Gastroesophageal sphincter (tissue), 4 donors: ENCODE measurements at regions not wholly inside any gene's neighbourhood (a gene's known extent, or its start where the extent isn't known, plus 50 kb on each side); places are given as distances from the start of the nearest gene placed in this dataset.

Experiments
- ATAC-seq: fragments of 150-250 bp; one replicate; pipeline ENCODE4 v1.9.1; 2016; ENCODE audit warnings: mild to moderate bottlenecking, moderate library complexity
- H3K27ac ChIP-seq, 4 donors: fragments of 200-600 bp; sonication (generic) in 3 of 4; 1 replicate in 3 of 4; 2 replicates in 1 of 4; pipeline ENCODE4 v1.5.1; 2016 to 2019
- H3K27me3 ChIP-seq: fragments of 200-600 bp; sonication (generic); one replicate; pipeline ENCODE4 v1.5.1; 2019
- H3K36me3 ChIP-seq, 2 donors: fragments of 200-600 bp; sonication (generic); one replicate each; pipeline ENCODE4 v1.5.1; 2019; ENCODE audit warnings: control low read depth in 1 of 2
- H3K4me1 ChIP-seq, 3 donors: fragments of 200-600 bp; sonication (generic); 1 replicate in 2 of 3; 2 replicates in 1 of 3; pipeline ENCODE4 v1.5.1; 2016 to 2019; ENCODE audit warnings: control low read depth in 2 of 3
- H3K4me3 ChIP-seq, 2 donors: fragments of 200-600 bp; sonication (generic); one replicate each; pipeline ENCODE4 v1.5.1; 2019; ENCODE audit warnings: mild to moderate bottlenecking in 1 of 2, moderate library complexity in 1 of 2
- H3K9me3 ChIP-seq, 3 donors: fragments of 200-600 bp; sonication (generic); one replicate each; pipeline ENCODE4 v1.5.1; 2017 to 2019; ENCODE audit warnings: control low read depth in 2 of 3
- EP300 ChIP-seq: sonication (generic); formaldehyde crosslinking; IDR thresholded peaks from one replicate; pipeline ENCODE4 v1.6.1; 2017; ENCODE audit warnings: antibody characterized with exemption, mild to moderate bottlenecking
- POLR2A ChIP-seq, 2 donors: fragments of 450-650 bp; IDR thresholded peaks; one replicate each; pipeline ENCODE4 v1.6.1; 2017; ENCODE audit warnings: antibody characterized with exemption in 2 of 2, mild to moderate bottlenecking in 2 of 2, moderate library complexity in 1 of 2
- POLR2AphosphoS5 ChIP-seq: sonication (generic); formaldehyde crosslinking; IDR thresholded peaks from one replicate; pipeline ENCODE4 v1.6.1; 2017; ENCODE audit warnings: antibody characterized with exemption
- WGBS, 2 donors: methylation state at CpG; one replicate each; pipeline ENCODE4 v1.1.5; 2018; ENCODE audit warnings: low coverage in 1 of 2; 5-methylcytosine and 5-hydroxymethylcytosine counted together
- TF ChIP-seq, protein P1 (sequence below), 4 experiments: fragments of 200-600 bp in 2 of 4; fragments of 450-650 bp in 2 of 4; sonication (generic) in 1 of 4; IDR thresholded peaks; one replicate each; pipeline ENCODE4 v1.5.1; 2017 to 2019; ENCODE audit warnings: antibody characterized with exemption in 4 of 4, mild to moderate bottlenecking in 2 of 4, moderate library complexity in 2 of 4

DNA sequence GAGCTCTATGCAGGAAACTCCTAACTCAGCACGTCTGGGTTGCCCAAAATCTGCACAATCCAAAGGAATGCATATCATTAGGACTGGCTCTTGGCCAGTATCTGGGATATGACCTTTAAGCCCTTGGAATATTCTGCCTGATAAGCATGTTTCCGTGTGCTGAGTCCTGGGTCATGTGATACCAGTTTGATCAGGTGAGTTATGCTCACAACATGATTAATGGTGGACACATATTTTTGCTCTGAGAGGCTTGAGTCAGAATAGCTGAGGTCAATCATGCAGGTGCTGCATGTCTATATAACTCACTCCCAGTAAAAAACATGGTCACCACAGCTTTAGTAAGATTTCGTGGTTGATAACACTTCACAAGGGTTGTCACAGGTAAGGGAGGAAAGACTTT is 408.8 kb downstream of the YTHDC2 start:
- Histone ChIP-seq H3K27me3 (no peaks in the 10 kb centered on the region), H3K9me3 (no peaks in the 10 kb centered on the region), H3K36me3 (no peaks in the 10 kb centered on the region), H3K27ac (no peak overlapping the region), H3K4me3 (no peak overlapping the region), H3K4me1 (no peaks in the 10 kb centered on the region)
- no peak for ATAC-seq
- TF ChIP-seq EP300 (no peak), POLR2AphosphoS5 (no peak), POLR2A (IDR thresholded peaks at IDR 0.05) (no peak)
- TF ChIP-seq, protein P1, sequence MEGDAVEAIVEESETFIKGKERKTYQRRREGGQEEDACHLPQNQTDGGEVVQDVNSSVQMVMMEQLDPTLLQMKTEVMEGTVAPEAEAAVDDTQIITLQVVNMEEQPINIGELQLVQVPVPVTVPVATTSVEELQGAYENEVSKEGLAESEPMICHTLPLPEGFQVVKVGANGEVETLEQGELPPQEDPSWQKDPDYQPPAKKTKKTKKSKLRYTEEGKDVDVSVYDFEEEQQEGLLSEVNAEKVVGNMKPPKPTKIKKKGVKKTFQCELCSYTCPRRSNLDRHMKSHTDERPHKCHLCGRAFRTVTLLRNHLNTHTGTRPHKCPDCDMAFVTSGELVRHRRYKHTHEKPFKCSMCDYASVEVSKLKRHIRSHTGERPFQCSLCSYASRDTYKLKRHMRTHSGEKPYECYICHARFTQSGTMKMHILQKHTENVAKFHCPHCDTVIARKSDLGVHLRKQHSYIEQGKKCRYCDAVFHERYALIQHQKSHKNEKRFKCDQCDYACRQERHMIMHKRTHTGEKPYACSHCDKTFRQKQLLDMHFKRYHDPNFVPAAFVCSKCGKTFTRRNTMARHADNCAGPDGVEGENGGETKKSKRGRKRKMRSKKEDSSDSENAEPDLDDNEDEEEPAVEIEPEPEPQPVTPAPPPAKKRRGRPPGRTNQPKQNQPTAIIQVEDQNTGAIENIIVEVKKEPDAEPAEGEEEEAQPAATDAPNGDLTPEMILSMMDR (IDR thresholded peaks at IDR 0.05), result no peak
- 74 to 76% methylated on average over 2 to 3 of the region's 3 CpGs for WGBS, 2 donors

DNA sequence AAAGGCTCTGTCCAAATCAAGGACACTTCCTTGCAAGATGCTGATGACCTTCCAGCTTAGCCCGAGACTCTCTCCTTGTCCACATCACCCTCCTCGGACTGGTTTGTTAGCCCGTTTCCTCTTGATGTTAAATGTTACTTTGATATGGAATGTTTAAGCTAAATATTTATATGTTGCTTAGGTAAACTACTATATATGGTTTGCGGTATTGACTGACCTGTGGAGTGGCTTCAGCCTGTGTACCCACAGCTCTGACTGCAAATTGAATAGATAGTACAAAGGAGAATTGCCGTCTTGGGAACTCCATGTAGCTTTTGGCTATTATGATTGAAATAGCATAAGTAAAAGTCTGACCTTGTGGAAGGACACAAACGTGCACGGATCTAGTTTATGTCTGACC is 422.0 kb downstream of the YTHDC2 start:
- no peaks in the 10 kb centered on the region for H3K36me3 ChIP-seq
- TF ChIP-seq, protein P1 (IDR thresholded peaks at IDR 0.05), result no peak
- TF ChIP-seq POLR2A (IDR thresholded peaks at IDR 0.05), result no peak
- no peak for TF ChIP-seq POLR2AphosphoS5
- TF ChIP-seq EP300, result no peak
- no peak overlapping the region for H3K27ac ChIP-seq
- 66 to 79% methylated on average over 6 to 7 of the region's 7 CpGs for whole genome bisulfite sequencing, 2 donors
- no peaks in the 10 kb centered on the region for H3K4me1 ChIP-seq
- no peak overlapping the region for H3K4me3 ChIP-seq
- no peaks in the 10 kb centered on the region for H3K27me3 ChIP-seq
- no peak for ATAC-seq
- H3K9me3 ChIP-seq, result no peaks in the 10 kb centered on the region

DNA sequence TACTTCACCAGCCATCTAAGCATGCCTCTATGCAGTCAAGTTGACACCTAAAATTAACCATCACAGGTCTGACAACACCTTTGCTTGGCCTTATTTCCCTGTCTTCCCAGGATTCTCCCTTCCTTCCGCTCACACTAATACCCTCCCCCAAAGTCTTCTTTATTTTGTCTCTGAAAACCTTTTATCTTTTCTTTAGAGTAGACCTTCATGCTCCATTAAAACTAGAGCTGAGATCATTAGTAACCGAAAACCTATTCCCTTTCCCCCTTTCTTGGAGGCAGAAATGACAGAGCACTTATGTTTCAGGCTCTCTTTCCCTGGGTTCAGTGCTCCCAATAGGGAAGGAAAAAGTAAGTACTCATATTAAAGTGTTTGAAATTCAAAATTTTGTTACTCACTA is 423.8 kb downstream of the YTHDC2 start:
- Histone ChIP-seq H3K36me3 (no peaks in the 10 kb centered on the region), H3K27me3 (no peaks in the 10 kb centered on the region), H3K27ac (no peak overlapping the region), H3K4me1 (no peaks in the 10 kb centered on the region), H3K9me3 (no peaks in the 10 kb centered on the region), H3K4me3 (no peak overlapping the region)
- WGBS, 2 donors, result 51 to 100% methylated on average over 2 of the region's 2 CpGs
- TF ChIP-seq, protein P1 (IDR thresholded peaks at IDR 0.05), result no peak
- no peak for TF ChIP-seq EP300
- no peak for TF ChIP-seq POLR2A (IDR thresholded peaks at IDR 0.05)
- TF ChIP-seq POLR2AphosphoS5, result no peak
- no peak for ATAC-seq

DNA sequence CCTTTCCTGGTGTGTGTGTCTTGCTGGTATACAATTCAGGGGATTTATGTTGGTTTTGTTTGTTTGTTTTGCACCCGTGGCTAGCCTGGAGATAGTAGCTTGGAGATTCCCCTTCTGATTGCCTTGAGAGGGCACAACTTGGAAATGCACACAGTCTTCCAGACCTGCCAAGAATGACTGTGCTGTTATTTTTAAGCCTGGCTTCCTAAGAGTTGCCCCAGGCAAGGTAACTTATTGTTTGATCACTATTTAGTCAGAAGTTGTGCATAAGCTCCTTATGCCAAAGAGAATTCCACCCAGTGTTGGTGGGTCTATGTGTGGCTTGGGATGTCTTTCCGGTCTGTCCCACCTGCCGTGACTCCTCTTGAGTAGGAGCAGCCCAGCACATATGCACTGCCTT is 421.9 kb upstream of the KCNN2 start:
- no peaks in the 10 kb centered on the region for H3K27me3 ChIP-seq
- 80 to 100% methylated on average over 1 to 3 of the region's 3 CpGs for WGBS, 2 donors
- ATAC-seq, result no peak
- no peaks in the 10 kb centered on the region for H3K36me3 ChIP-seq
- no peak overlapping the region for H3K4me3 ChIP-seq
- H3K9me3 ChIP-seq, result no peaks in the 10 kb centered on the region
- no peak for TF ChIP-seq POLR2A (IDR thresholded peaks at IDR 0.05)
- no peak for TF ChIP-seq EP300
- TF ChIP-seq, protein P1 (IDR thresholded peaks at IDR 0.05), result no peak
- no peak for TF ChIP-seq POLR2AphosphoS5
- H3K4me1 ChIP-seq, result no peaks in the 10 kb centered on the region
- no peak overlapping the region for H3K27ac ChIP-seq

DNA sequence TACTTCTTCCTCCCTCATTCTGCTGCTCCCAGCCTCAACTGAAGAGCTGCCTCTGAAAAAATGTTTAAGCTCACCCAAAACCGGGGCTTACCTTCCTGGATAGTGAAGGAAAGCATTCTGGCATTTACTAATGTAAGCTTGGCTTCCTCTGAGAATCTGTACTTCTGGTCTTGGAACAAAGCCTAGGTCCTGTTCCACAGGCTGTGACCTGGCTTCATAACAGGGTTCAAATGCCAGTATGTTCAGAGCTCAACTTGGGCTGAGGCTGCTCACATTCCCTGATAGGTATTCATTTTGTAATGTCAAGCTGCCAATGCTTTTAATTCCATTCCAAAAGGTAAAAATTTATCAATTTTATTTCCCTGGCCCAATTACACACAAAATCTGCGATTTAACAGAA is 411.7 kb upstream of the KCNN2 start:
- no peak for ATAC-seq
- TF ChIP-seq POLR2A (IDR thresholded peaks at IDR 0.05) (no peak), EP300 (no peak)
- TF ChIP-seq, protein P1 (IDR thresholded peaks at IDR 0.05), result no peak
- Histone ChIP-seq H3K27ac (no peak overlapping the region), H3K4me3 (no peak overlapping the region), H3K36me3 (no peaks in the 10 kb centered on the region), H3K4me1 (peaks cover 0 to 9% (median 0%) of the 10 kb centered on the region in 3 donors), H3K27me3 (no peaks in the 10 kb centered on the region), H3K9me3 (no peaks in the 10 kb centered on the region)
- WGBS, 2 donors, result 43 to 46% methylated on average over 2 of the region's 2 CpGs
